ENCODE measurements at regions not wholly inside any gene's neighbourhood (a gene's known extent, or its start where the extent isn't known, plus 50 kb on each side); places are given as distances from the start of the nearest gene placed in this dataset.

DNA sequence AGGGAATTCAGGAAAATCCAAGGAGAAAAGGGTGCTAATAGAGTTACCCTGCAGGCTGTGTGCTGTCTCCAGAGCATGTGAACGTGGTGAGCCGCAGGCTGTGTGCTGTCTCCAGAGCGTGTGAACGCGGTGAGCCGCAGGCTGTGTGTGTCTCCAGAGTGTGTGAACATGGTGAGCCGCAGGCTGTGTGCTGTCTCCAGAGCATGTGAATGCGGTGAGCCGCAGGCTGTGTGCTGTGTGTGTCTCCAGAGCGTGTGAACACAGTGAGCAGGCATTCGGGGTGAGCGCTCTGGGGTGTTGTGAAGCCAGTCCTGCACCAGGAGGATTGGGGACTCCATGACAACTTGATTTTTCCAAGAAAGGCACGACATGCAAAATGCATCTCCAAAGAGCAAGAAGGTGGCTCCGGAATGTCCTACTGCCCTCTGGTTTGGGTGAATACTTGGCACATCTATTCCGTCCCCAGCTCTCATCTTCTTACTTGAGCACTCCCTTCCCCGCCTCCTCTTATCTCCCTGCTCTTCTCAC is 407.9 kb upstream of the SHH start:
- no peak for DNase-seq (ENCODE audit: low read depth in 2 of 2)
- H2AFZ ChIP-seq (ENCODE audit: low read length) = no peak overlapping the region
- H3K9me3 ChIP-seq (ENCODE audit: control insufficient read depth, insufficient read depth, low read depth, low read length) = no peaks in the 10 kb centered on the region
- no peaks in the 10 kb centered on the region for H3K4me1 ChIP-seq (ENCODE audit: control insufficient read depth, extremely low read depth, insufficient read depth, low read length)
- no peak overlapping the region for H3K4me2 ChIP-seq (ENCODE audit: extremely low read depth, insufficient read depth, low read length)
- no peak overlapping the region for H3K4me3 ChIP-seq (replicated peaks in 1 of 4; ENCODE audit: control extremely low read depth in 1 of 4, insufficient read depth in 1 of 4, low read depth in 3 of 4, low read length in 4 of 4)
- H3K27me3 ChIP-seq (ENCODE audit: control insufficient read depth, insufficient read depth, low read length) = no peaks in the 10 kb centered on the region
- H3K36me3 ChIP-seq (ENCODE audit: control insufficient read depth, insufficient read depth, low read length) = no peaks in the 10 kb centered on the region
- no peak for TF ChIP-seq EZH2 (IDR thresholded peaks at IDR 0.05; ENCODE audit: low read length, missing control alignments)
- TF ChIP-seq, protein P1, sequence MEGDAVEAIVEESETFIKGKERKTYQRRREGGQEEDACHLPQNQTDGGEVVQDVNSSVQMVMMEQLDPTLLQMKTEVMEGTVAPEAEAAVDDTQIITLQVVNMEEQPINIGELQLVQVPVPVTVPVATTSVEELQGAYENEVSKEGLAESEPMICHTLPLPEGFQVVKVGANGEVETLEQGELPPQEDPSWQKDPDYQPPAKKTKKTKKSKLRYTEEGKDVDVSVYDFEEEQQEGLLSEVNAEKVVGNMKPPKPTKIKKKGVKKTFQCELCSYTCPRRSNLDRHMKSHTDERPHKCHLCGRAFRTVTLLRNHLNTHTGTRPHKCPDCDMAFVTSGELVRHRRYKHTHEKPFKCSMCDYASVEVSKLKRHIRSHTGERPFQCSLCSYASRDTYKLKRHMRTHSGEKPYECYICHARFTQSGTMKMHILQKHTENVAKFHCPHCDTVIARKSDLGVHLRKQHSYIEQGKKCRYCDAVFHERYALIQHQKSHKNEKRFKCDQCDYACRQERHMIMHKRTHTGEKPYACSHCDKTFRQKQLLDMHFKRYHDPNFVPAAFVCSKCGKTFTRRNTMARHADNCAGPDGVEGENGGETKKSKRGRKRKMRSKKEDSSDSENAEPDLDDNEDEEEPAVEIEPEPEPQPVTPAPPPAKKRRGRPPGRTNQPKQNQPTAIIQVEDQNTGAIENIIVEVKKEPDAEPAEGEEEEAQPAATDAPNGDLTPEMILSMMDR (conservative IDR thresholded peaks at IDR 0.05 in 1 of 2, IDR thresholded peaks at IDR 0.05 in 1 of 2; ENCODE audit: low read depth in 1 of 2, low read length in 2 of 2) = no peak
- H4K20me1 ChIP-seq (ENCODE audit: control insufficient read depth, extremely low read depth, insufficient read depth, low read length) = no peaks in the 10 kb centered on the region
- no peak overlapping the region for H3K27ac ChIP-seq (ENCODE audit: insufficient read depth, low read length)
- no peak overlapping the region for H3K9ac ChIP-seq (ENCODE audit: insufficient read depth, low read length)
- no peaks in the 10 kb centered on the region for H3K79me2 ChIP-seq (ENCODE audit: control insufficient read depth, insufficient read depth, low read length)

DNA sequence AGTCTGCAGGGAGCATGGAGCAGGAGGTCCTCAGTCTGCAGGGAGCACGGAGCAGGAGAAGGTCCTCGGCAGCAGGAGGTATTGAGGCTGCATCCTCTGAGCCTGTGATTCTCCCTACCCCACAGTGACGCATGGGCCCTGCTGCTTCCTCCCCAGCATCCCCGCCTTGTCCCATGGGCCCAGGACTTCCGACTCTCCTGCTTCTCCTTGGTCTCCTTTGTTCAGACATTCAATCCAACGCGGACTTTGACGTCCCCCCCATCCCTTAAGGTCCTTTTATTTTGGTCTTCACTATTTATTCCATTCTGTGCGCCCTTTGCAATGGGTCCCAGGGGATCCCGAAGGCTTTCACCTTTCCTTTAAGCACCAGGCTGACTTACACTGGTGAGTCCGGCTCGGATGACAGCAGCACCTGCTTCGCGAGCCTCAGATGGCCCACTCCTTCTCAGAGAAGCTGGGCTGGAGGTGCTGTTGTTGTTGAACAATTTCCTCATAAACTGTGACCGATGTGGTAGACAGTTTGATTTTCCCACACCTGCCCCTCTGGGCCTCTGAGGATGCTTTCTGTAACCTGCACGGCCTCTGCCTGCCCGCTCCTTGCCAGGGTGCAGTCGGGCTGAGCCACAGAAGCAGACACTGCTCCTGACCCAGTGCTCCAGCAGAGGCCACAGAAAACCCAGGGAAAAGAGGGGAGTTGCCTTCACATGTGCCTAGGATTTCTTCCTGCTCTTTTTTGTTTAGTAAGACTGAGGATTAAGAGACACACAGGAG is 407.2 kb upstream of the SHH start:
- TF ChIP-seq, protein P1 (conservative IDR thresholded peaks at IDR 0.05 in 1 of 2, IDR thresholded peaks at IDR 0.05 in 1 of 2; ENCODE audit: low read depth in 1 of 2, low read length in 2 of 2) = no peak
- Histone ChIP-seq H3K27me3 (ENCODE audit: control insufficient read depth, insufficient read depth, low read length) (no peaks in the 10 kb centered on the region), H4K20me1 (ENCODE audit: control insufficient read depth, extremely low read depth, insufficient read depth, low read length) (no peaks in the 10 kb centered on the region), H3K4me3 (replicated peaks in 1 of 4; ENCODE audit: control extremely low read depth in 1 of 4, insufficient read depth in 1 of 4, low read depth in 3 of 4, low read length in 4 of 4) (no peak overlapping the region), H3K4me1 (ENCODE audit: control insufficient read depth, extremely low read depth, insufficient read depth, low read length) (no peaks in the 10 kb centered on the region), H3K4me2 (ENCODE audit: extremely low read depth, insufficient read depth, low read length) (no peak overlapping the region), H3K27ac (ENCODE audit: insufficient read depth, low read length) (no peak overlapping the region), H3K36me3 (ENCODE audit: control insufficient read depth, insufficient read depth, low read length) (no peaks in the 10 kb centered on the region), H2AFZ (ENCODE audit: low read length) (no peak overlapping the region), H3K79me2 (ENCODE audit: control insufficient read depth, insufficient read depth, low read length) (no peaks in the 10 kb centered on the region), H3K9ac (ENCODE audit: insufficient read depth, low read length) (no peak overlapping the region), H3K9me3 (ENCODE audit: control insufficient read depth, insufficient read depth, low read depth, low read length) (no peaks in the 10 kb centered on the region)
- no peak for DNase-seq (ENCODE audit: low read depth in 2 of 2)

DNA sequence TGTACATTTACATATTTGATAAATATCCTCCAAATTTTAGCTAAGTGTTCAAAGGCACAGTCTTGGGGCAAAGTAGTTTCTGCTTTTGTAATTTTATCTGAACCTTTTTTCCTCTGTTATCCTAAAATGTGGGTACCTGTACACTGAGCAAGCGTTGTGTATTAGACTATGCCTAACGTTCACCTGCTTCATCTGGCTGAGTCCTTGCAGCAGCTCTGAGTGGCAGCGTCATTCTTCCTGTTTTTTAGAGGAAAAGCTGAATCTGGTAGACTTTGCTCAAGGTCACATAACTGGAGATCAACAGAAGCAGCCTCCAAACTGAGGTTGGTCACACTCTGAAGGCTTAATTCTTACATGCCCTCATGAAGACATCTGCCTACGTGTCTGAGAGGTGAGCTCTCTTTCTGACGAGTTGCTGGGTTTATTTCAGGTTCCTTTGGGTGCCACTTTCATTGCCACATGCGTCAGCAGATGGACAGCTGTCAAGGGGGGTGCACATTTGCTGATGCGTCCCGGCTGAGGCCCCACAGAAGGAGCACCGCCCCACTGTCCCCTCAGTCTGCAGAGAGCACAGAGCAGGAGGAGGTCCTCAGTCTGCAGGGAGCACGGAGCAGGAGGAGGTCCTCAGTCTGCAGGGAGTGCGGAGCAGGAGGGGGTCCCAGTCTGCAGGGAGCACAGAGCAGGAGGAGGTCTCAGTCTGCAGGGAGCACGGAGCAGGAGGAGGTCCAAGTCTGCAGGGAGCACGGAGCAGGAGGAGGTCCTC is 406.5 kb upstream of the SHH start:
- Histone ChIP-seq H2AFZ (ENCODE audit: low read length) (no peak overlapping the region), H3K27ac (ENCODE audit: insufficient read depth, low read length) (no peak overlapping the region), H4K20me1 (ENCODE audit: control insufficient read depth, extremely low read depth, insufficient read depth, low read length) (no peaks in the 10 kb centered on the region), H3K79me2 (ENCODE audit: control insufficient read depth, insufficient read depth, low read length) (no peaks in the 10 kb centered on the region), H3K9ac (ENCODE audit: insufficient read depth, low read length) (no peak overlapping the region), H3K4me2 (ENCODE audit: extremely low read depth, insufficient read depth, low read length) (no peak overlapping the region), H3K4me1 (ENCODE audit: control insufficient read depth, extremely low read depth, insufficient read depth, low read length) (no peaks in the 10 kb centered on the region), H3K9me3 (ENCODE audit: control insufficient read depth, insufficient read depth, low read depth, low read length) (no peaks in the 10 kb centered on the region), H3K27me3 (ENCODE audit: control insufficient read depth, insufficient read depth, low read length) (no peaks in the 10 kb centered on the region), H3K4me3 (replicated peaks in 1 of 4; ENCODE audit: control extremely low read depth in 1 of 4, insufficient read depth in 1 of 4, low read depth in 3 of 4, low read length in 4 of 4) (no peak overlapping the region), H3K36me3 (ENCODE audit: control insufficient read depth, insufficient read depth, low read length) (no peaks in the 10 kb centered on the region)
- TF ChIP-seq, protein P1 (conservative IDR thresholded peaks at IDR 0.05 in 1 of 2, IDR thresholded peaks at IDR 0.05 in 1 of 2; ENCODE audit: low read depth in 1 of 2, low read length in 2 of 2) = no peak
- no peak for TF ChIP-seq EZH2 (IDR thresholded peaks at IDR 0.05; ENCODE audit: low read length, missing control alignments)
- no peak for DNase-seq (ENCODE audit: low read depth in 2 of 2)
